PC-3 (cell line): ENCODE measurements at regions not wholly inside any gene's neighbourhood (a gene's known extent, or its start where the extent isn't known, plus 50 kb on each side); places are given as distances from the start of the nearest gene placed in this dataset.
A peak's percentile ranks its signal among the peaks of the same experiment; 100 is the strongest.

ENCODE experiments used
- CTCF ChIP-seq: fragments of 300-600 bp; sonication (generic); conservative IDR thresholded peaks from 2 replicates; pipeline ENCODE4 v1.5.1; 2017; ENCODE audit warnings: antibody characterized with exemption, low read depth, mild to moderate bottlenecking, low read length
- EZH2 ChIP-seq: fragments of 300-600 bp; sonication (generic); IDR thresholded peaks from one replicate; pipeline ENCODE4 v1.6.1; 2017; ENCODE audit warnings: antibody characterized with exemption, mild to moderate bottlenecking, low read length; ENCODE audit not compliant: unreplicated experiment
- EZH2phosphoT487 ChIP-seq: fragments of 300-600 bp; sonication (generic); IDR thresholded peaks from 2 replicates; pipeline ENCODE4 v1.6.1; 2018; ENCODE audit warnings: mild to moderate bottlenecking, antibody characterized with exemption, low read length, borderline replicate concordance

DNA sequence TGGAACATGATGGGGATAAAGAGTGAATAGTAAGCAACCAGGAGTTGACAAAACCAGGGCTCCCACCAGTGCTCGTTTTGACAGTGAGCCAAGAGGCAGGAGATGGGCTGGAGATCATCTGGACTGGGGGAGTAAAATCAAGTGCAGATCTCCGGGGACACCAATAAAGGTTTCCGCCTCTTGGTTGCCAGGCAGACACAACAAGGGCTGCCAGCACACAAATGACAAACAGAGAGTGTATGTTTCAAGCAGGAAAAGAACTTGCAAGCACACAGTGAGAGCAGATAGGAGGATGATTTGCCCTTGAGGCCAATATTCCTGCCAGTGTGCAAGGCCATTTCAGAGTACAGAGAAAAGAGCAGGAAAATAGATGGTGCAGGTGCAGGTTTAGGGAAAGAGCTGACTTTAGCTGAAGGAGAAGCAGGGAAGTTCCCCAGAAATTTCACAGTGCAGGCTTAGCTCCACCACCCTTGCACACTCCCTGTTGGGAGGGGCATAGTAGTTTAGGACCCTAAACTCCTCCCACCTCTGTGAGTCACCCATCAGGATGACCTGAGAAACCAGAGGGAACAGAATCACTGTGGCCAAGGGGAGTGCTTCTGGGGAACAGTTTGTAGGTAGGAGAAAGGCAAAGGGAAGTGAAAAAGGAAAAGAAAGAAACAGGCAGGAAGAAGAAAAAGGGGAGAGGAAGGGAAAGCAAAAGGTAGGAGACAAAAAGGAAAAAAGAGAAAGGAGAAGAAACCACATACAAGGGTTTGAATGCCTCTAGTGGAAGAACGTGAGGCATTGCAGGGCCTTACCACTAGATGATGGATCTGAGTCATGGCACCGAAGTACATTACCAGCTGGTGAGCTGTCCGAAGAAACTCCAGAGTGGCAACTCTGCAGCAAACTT is 404.4 kb downstream of the SLC6A15 start:
- TF ChIP-seq CTCF (peak; percentile 68), EZH2phosphoT487 (no peak), EZH2 (no peak)
